Mucosa of descending colon (tissue), 3 donors: ENCODE measurements at regions not wholly inside any gene's neighbourhood (a gene's known extent, or its start where the extent isn't known, plus 50 kb on each side); places are given as distances from the start of the nearest gene placed in this dataset.

Experiments used
- ATAC-seq: fragments of 200-7000 bp; cut with Tn5 transposase; one replicate; pipeline ENCODE4 v1.9.1; 2020; ENCODE audit warnings: mild to moderate bottlenecking, moderate library complexity
- DNase-seq, 3 donors: peaks; one replicate each; pipeline ENCODE4 v3.0.0-alpha.2; 2020
- H3K36me3 ChIP-seq: fragments of 200-600 bp; one replicate; pipeline ENCODE4 v1.8.0; 2021; ENCODE audit warnings: low read depth, mild to moderate bottlenecking
- H3K4me1 ChIP-seq: fragments of 200-600 bp; one replicate; pipeline ENCODE4 v1.8.0; 2021; ENCODE audit warnings: low read depth, mild to moderate bottlenecking
- H3K4me3 ChIP-seq: fragments of 200-600 bp; one replicate; pipeline ENCODE4 v1.8.0; 2021; ENCODE audit warnings: mild to moderate bottlenecking
- H3K9me3 ChIP-seq: fragments of 200-600 bp; one replicate; pipeline ENCODE4 v1.8.0; 2021; ENCODE audit warnings: mild to moderate bottlenecking
- intact Hi-C, 2 donors: fragments of 100-400 bp; cut with DNase I in 1 of 2; cut with micrococcal nuclease in 1 of 2; formaldehyde crosslinking; loops; one replicate each; pipeline versions ENCODE4 v1.11.0 to v1.11.1; 2022; cut with DNase I, micrococcal nuclease
- TF ChIP-seq, protein P1 (sequence below): fragments of 200-600 bp; IDR thresholded peaks from one replicate; pipeline ENCODE4 v1.8.0; 2022; ENCODE audit warnings: antibody characterized with exemption, mild to moderate bottlenecking
- donor health status: DM: no; HTN: no; CAD: no; lungs with moderate emphysema.
- donor health status: DM: no; HTN: no; CAD: no.
- donor health status: DM: no; HTN: yes; CAD: no.

DNA sequence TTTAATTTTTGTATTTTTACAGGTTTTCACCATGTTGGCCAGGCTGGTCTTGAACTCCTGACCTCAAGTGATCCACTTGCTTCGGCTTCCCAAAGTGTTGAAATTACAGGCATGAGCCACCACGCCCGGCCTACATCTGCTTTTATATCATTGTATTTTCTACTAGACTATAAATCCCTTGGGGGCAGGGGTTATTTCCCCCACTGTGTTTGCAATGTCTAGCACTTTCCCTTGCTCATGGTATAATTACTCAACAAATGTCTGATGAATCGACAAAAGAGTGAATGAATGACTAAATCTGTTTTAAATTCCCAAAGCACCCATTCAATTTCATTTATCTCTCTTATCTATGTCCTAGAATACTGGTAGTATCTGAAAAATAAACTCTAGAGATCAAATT is 244.5 kb upstream of the CSNK1A1L start:
- H3K4me1 ChIP-seq: no peaks in the 10 kb centered on the region
- H3K9me3 ChIP-seq: no peaks in the 10 kb centered on the region
- intact Hi-C loops: no loop called here
- no peaks in the 10 kb centered on the region for H3K36me3 ChIP-seq
- TF ChIP-seq, protein P1, sequence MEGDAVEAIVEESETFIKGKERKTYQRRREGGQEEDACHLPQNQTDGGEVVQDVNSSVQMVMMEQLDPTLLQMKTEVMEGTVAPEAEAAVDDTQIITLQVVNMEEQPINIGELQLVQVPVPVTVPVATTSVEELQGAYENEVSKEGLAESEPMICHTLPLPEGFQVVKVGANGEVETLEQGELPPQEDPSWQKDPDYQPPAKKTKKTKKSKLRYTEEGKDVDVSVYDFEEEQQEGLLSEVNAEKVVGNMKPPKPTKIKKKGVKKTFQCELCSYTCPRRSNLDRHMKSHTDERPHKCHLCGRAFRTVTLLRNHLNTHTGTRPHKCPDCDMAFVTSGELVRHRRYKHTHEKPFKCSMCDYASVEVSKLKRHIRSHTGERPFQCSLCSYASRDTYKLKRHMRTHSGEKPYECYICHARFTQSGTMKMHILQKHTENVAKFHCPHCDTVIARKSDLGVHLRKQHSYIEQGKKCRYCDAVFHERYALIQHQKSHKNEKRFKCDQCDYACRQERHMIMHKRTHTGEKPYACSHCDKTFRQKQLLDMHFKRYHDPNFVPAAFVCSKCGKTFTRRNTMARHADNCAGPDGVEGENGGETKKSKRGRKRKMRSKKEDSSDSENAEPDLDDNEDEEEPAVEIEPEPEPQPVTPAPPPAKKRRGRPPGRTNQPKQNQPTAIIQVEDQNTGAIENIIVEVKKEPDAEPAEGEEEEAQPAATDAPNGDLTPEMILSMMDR: no peak
- no peak overlapping the region for H3K4me3 ChIP-seq
- ATAC-seq (no peak), DNase-seq (no peak)

- TF ChIP-seq, protein P1: no peak
- ATAC-seq (no peak), DNase-seq (no peak)
- no peaks in the 10 kb centered on the region for H3K36me3 ChIP-seq
- H3K9me3 ChIP-seq: no peaks in the 10 kb centered on the region
- H3K4me3 ChIP-seq: no peak overlapping the region
- intact Hi-C loops: no loop called here
- H3K4me1 ChIP-seq: no peaks in the 10 kb centered on the region
These were observed 243.6 kb upstream of the CSNK1A1L start for GRCh38 chr13:37348916-37349643.

- TF ChIP-seq, protein P1: no peak
- intact Hi-C loops: no loop called here
- no peak for DNase-seq
- ATAC-seq: no peak
- H3K36me3 ChIP-seq: no peaks in the 10 kb centered on the region
- H3K4me1 ChIP-seq: no peaks in the 10 kb centered on the region
- H3K4me3 ChIP-seq: no peak overlapping the region
- no peaks in the 10 kb centered on the region for H3K9me3 ChIP-seq
These were observed 240.4 kb upstream of the CSNK1A1L start for GRCh38 chr13:37345869-37346268.

GRCh38 chr13:37345391-37345790 is 239.9 kb upstream of the CSNK1A1L start:
- no peak overlapping the region for H3K4me3 ChIP-seq
- H3K4me1 ChIP-seq: no peaks in the 10 kb centered on the region
- intact Hi-C loops: no loop called here
- DNase-seq: no peak
- ATAC-seq: no peak
- no peaks in the 10 kb centered on the region for H3K36me3 ChIP-seq
- H3K9me3 ChIP-seq: no peaks in the 10 kb centered on the region
- TF ChIP-seq, protein P1: no peak

- H3K4me1 ChIP-seq: no peaks in the 10 kb centered on the region
- TF ChIP-seq, protein P1: no peak
- no peaks in the 10 kb centered on the region for H3K36me3 ChIP-seq
- DNase-seq: no peak
- ATAC-seq: no peak
- intact Hi-C loops: no loop called here
- H3K9me3 ChIP-seq: no peaks in the 10 kb centered on the region
- H3K4me3 ChIP-seq: no peak overlapping the region
These were observed 238.6 kb upstream of the CSNK1A1L start for GRCh38 chr13:37344056-37344455.

GRCh38 chr13:37342205-37342604 is 236.7 kb upstream of the CSNK1A1L start:
- DNase-seq (no peak), ATAC-seq (no peak)
- Histone ChIP-seq H3K9me3 (no peaks in the 10 kb centered on the region), H3K4me1 (no peaks in the 10 kb centered on the region), H3K4me3 (no peak overlapping the region), H3K36me3 (no peaks in the 10 kb centered on the region)
- intact Hi-C loops: no loop called here
- TF ChIP-seq, protein P1: no peak
